Thymus (tissue), 11 donors: ENCODE measurements at regions not wholly inside any gene's neighbourhood (a gene's known extent, or its start where the extent isn't known, plus 50 kb on each side); places are given as distances from the start of the nearest gene placed in this dataset.

Experiments used
- DNase-seq, 9 donors: peaks; one replicate each; pipeline ENCODE4 v3.0.0-alpha.2; 2013; ENCODE audit warnings: low spot score in 9 of 9, low read depth in 6 of 9, missing footprints in 1 of 9
- H3K27ac ChIP-seq, 2 donors: one replicate each; pipeline ENCODE4 v1.5.1; 2013; ENCODE audit warnings: control low read depth in 1 of 2, low read depth in 1 of 2, low read length in 1 of 2, mild to moderate bottlenecking in 1 of 2, moderate library complexity in 1 of 2
- H3K27me3 ChIP-seq, 2 donors: one replicate each; pipeline ENCODE4 v1.5.1; 2013; ENCODE audit warnings: low read length in 1 of 2; ENCODE audit not compliant: control insufficient read depth in 2 of 2, insufficient read depth in 1 of 2
- H3K36me3 ChIP-seq, 2 donors: one replicate each; pipeline ENCODE4 v1.5.1; 2013; ENCODE audit warnings: low read length in 1 of 2, mild to moderate bottlenecking in 1 of 2, moderate library complexity in 1 of 2; ENCODE audit not compliant: control insufficient read depth in 2 of 2, insufficient read depth in 2 of 2
- H3K4me1 ChIP-seq, 2 donors: one replicate each; pipeline ENCODE4 v1.5.1; 2013; ENCODE audit warnings: low read length in 2 of 2; ENCODE audit not compliant: control insufficient read depth in 2 of 2, insufficient read depth in 2 of 2
- H3K4me3 ChIP-seq, 2 donors: one replicate each; pipeline ENCODE4 v1.5.1; 2013; ENCODE audit warnings: low read length in 2 of 2, control low read depth in 1 of 2, mild to moderate bottlenecking in 1 of 2
- H3K9me3 ChIP-seq, 2 donors: one replicate each; pipeline ENCODE4 v1.5.1; 2013; ENCODE audit warnings: low read length in 1 of 2, mild to moderate bottlenecking in 1 of 2; ENCODE audit not compliant: control insufficient read depth in 2 of 2, insufficient read depth in 1 of 2
- WGBS: extraction: QIAGEN DNeasy Blood & Tissue Kit; methylation state at CpG from one replicate; pipeline ENCODE4 v1.1.7; 2013; 5-methylcytosine and 5-hydroxymethylcytosine counted together
- donor health status: healthy.

GRCh38 chr11:81089242-81089641, 1644.4 kb downstream of the FAM181B start:
- WGBS = 91% methylated on average over 4 of the region's 4 CpGs
- Histone ChIP-seq H3K4me1 (no peaks in the 10 kb centered on the region), H3K27me3 (no peaks in the 10 kb centered on the region), H3K4me3 (no peak overlapping the region), H3K36me3 (no peaks in the 10 kb centered on the region), H3K9me3 (peaks cover 0 to 1% of the 10 kb centered on the region in 2 donors), H3K27ac (no peak overlapping the region)
- no peak for DNase-seq

- Histone ChIP-seq H3K36me3 (no peaks in the 10 kb centered on the region), H3K4me3 (no peak overlapping the region), H3K27ac (no peak overlapping the region), H3K9me3 (no peaks in the 10 kb centered on the region), H3K4me1 (no peaks in the 10 kb centered on the region), H3K27me3 (no peaks in the 10 kb centered on the region)
- no peak for DNase-seq
- WGBS = 95% methylated on average over 4 of the region's 4 CpGs
These were observed 1639.6 kb upstream of the TENM4 start for GRCh38 chr11:81080476-81080875.

GRCh38 chr11:81072273-81072672, 1631.4 kb upstream of the TENM4 start:
- DNase-seq = no peak
- Histone ChIP-seq H3K9me3 (no peaks in the 10 kb centered on the region), H3K27me3 (no peaks in the 10 kb centered on the region), H3K27ac (no peak overlapping the region), H3K36me3 (no peaks in the 10 kb centered on the region), H3K4me3 (no peak overlapping the region), H3K4me1 (no peaks in the 10 kb centered on the region)
- WGBS = 91% methylated on average over 4 of the region's 4 CpGs

GRCh38 chr11:81071606-81072005, 1630.8 kb upstream of the TENM4 start:
- no peaks in the 10 kb centered on the region for H3K9me3 ChIP-seq
- no peaks in the 10 kb centered on the region for H3K36me3 ChIP-seq
- DNase-seq = no peak
- no peak overlapping the region for H3K27ac ChIP-seq
- H3K27me3 ChIP-seq = no peaks in the 10 kb centered on the region
- H3K4me1 ChIP-seq = no peaks in the 10 kb centered on the region
- 88% methylated on average over 5 of the region's 5 CpGs for WGBS
- no peak overlapping the region for H3K4me3 ChIP-seq

GRCh38 chr11:81070948-81071347, 1630.1 kb upstream of the TENM4 start:
- Histone ChIP-seq H3K4me1 (no peaks in the 10 kb centered on the region), H3K27me3 (no peaks in the 10 kb centered on the region), H3K27ac (no peak overlapping the region), H3K9me3 (no peaks in the 10 kb centered on the region), H3K4me3 (no peak overlapping the region), H3K36me3 (no peaks in the 10 kb centered on the region)
- WGBS = 17% methylated on average over 4 of the region's 4 CpGs
- DNase-seq = no peak

- H3K4me1 ChIP-seq = no peaks in the 10 kb centered on the region
- 18% methylated on average over 1 of the region's 1 CpG for WGBS
These were observed 1618.5 kb upstream of the TENM4 start for GRCh38 chr11:81059356-81059755.

GRCh38 chr11:81052344-81053158, 1611.7 kb upstream of the TENM4 start:
- H3K27ac ChIP-seq = no peak overlapping the region
- 95% methylated on average over 3 of the region's 3 CpGs for WGBS

More at GRCh38 chr11:81059356-81059755, 1618.5 kb upstream of the TENM4 start:
- Histone ChIP-seq H3K9me3 (no peaks in the 10 kb centered on the region), H3K4me3 (no peak overlapping the region), H3K36me3 (no peaks in the 10 kb centered on the region), H3K27me3 (no peaks in the 10 kb centered on the region), H3K27ac (no peak overlapping the region)
- no peak for DNase-seq

GRCh38 chr11:81039916-81040524, 1599.2 kb upstream of the TENM4 start:
- Histone ChIP-seq H3K4me1 (no peaks in the 10 kb centered on the region), H3K27ac (no peak overlapping the region), H3K9me3 (peaks cover 0 to 1% of the 10 kb centered on the region in 2 donors), H3K4me3 (no peak overlapping the region), H3K36me3 (no peaks in the 10 kb centered on the region), H3K27me3 (no peaks in the 10 kb centered on the region)
- 65% methylated on average over 2 of the region's 2 CpGs for WGBS
- no peak for DNase-seq

More at GRCh38 chr11:81052344-81053158, 1611.7 kb upstream of the TENM4 start:
- Histone ChIP-seq H3K4me3 (no peak overlapping the region), H3K36me3 (no peaks in the 10 kb centered on the region), H3K4me1 (no peaks in the 10 kb centered on the region), H3K9me3 (no peaks in the 10 kb centered on the region), H3K27me3 (no peaks in the 10 kb centered on the region)
- no peak for DNase-seq

GRCh38 chr11:81036168-81036870, 1595.5 kb upstream of the TENM4 start:
- Histone ChIP-seq H3K27ac (no peak overlapping the region), H3K4me3 (no peak overlapping the region), H3K27me3 (no peaks in the 10 kb centered on the region), H3K36me3 (no peaks in the 10 kb centered on the region), H3K9me3 (peaks cover 0 to 1% of the 10 kb centered on the region in 2 donors), H3K4me1 (no peaks in the 10 kb centered on the region)
- 92% methylated on average over 3 of the region's 3 CpGs for WGBS
- no peak for DNase-seq
